ENCODE measurements at regions not wholly inside any gene's neighbourhood (a gene's known extent, or its start where the extent isn't known, plus 50 kb on each side); places are given as distances from the start of the nearest gene placed in this dataset.
A peak's percentile ranks its signal among the peaks of the same experiment; 100 is the strongest.
"Not testable (repeated sequence)": the region's sequence is repeated elsewhere in the genome, so short reads cannot be mapped to it uniquely, and the experiment has no call there.

GRCh38 chr2:156254637-156255067, 77.9 kb downstream of the NR4A2 start:
- peak; percentile 71 for DNase-seq (ENCODE audit: low read depth, low spot score)

GRCh38 chr2:156253765-156254164, 78.8 kb downstream of the NR4A2 start:
- DNase-seq (ENCODE audit: low read depth, low spot score) = no peak

GRCh38 chr2:156242874-156243273, 89.6 kb downstream of the NR4A2 start:
- no peak for DNase-seq (ENCODE audit: low read depth, low spot score)

GRCh38 chr2:156237558-156237957, 95.0 kb downstream of the NR4A2 start:
- no peak for DNase-seq (ENCODE audit: low read depth, low spot score)

- peak; percentile 55 for DNase-seq (ENCODE audit: low read depth, low spot score)
These were observed 102.7 kb downstream of the NR4A2 start for GRCh38 chr2:156229724-156230362.

GRCh38 chr2:156223328-156223727, 109.2 kb downstream of the NR4A2 start:
- DNase-seq (ENCODE audit: low read depth, low spot score) = not testable (repeated sequence)

- no peak for DNase-seq (ENCODE audit: low read depth, low spot score)
These were observed 110.8 kb downstream of the NR4A2 start for GRCh38 chr2:156221703-156222102.

GRCh38 chr2:156219491-156220100, 112.9 kb downstream of the NR4A2 start:
- DNase-seq (ENCODE audit: low read depth, low spot score) = no peak

- no peak for DNase-seq (ENCODE audit: low read depth, low spot score)
These were observed 116.9 kb downstream of the NR4A2 start for GRCh38 chr2:156215656-156216055.

- DNase-seq (ENCODE audit: low read depth, low spot score) = no peak
These were observed 121.2 kb downstream of the NR4A2 start for GRCh38 chr2:156211318-156211717.

GRCh38 chr2:156206355-156206754, 126.2 kb downstream of the NR4A2 start:
- DNase-seq (ENCODE audit: low read depth, low spot score) = no peak

- DNase-seq (ENCODE audit: low read depth, low spot score) = no peak
These were observed 132.9 kb downstream of the NR4A2 start for GRCh38 chr2:156199588-156199987.

- no peak for DNase-seq (ENCODE audit: low read depth, low spot score)
These were observed 136.5 kb downstream of the NR4A2 start for GRCh38 chr2:156196031-156196430.

- DNase-seq (ENCODE audit: low read depth, low spot score) = no peak
These were observed 140.1 kb downstream of the NR4A2 start for GRCh38 chr2:156192468-156192867.

- no peak for DNase-seq (ENCODE audit: low read depth, low spot score)
These were observed 141.0 kb downstream of the NR4A2 start for GRCh38 chr2:156191527-156191926.

GRCh38 chr2:156190517-156190916, 142.0 kb downstream of the NR4A2 start:
- DNase-seq (ENCODE audit: low read depth, low spot score) = no peak

GRCh38 chr2:156189584-156189983, 142.9 kb downstream of the NR4A2 start:
- no peak for DNase-seq (ENCODE audit: low read depth, low spot score)

GRCh38 chr2:156189143-156189542, 143.4 kb downstream of the NR4A2 start:
- no peak for DNase-seq (ENCODE audit: low read depth, low spot score)

- DNase-seq (ENCODE audit: low read depth, low spot score) = peak; percentile 88
These were observed 150.4 kb downstream of the NR4A2 start for GRCh38 chr2:156182132-156182531.

GRCh38 chr2:156181208-156181607, 151.3 kb downstream of the NR4A2 start:
- no peak for DNase-seq (ENCODE audit: low read depth, low spot score)

- no peak for DNase-seq (ENCODE audit: low read depth, low spot score)
These were observed 154.9 kb downstream of the NR4A2 start for GRCh38 chr2:156177654-156178053.

GRCh38 chr2:156175946-156176345, 156.6 kb downstream of the NR4A2 start:
- DNase-seq (ENCODE audit: low read depth, low spot score) = no peak

GRCh38 chr2:156170929-156171328, 161.6 kb downstream of the NR4A2 start:
- no peak for DNase-seq (ENCODE audit: low read depth, low spot score)

- DNase-seq (ENCODE audit: low read depth, low spot score) = no peak
These were observed 166.8 kb downstream of the NR4A2 start for GRCh38 chr2:156165742-156166141.

All from ELF-1 (cell line).